Skin epidermis (tissue), 12 donors: ENCODE measurements at regions not wholly inside any gene's neighbourhood (a gene's known extent, or its start where the extent isn't known, plus 50 kb on each side); places are given as distances from the start of the nearest gene placed in this dataset.
A peak's percentile ranks its signal among the peaks of the same experiment; 100 is the strongest.

Experiments
- H3K27ac ChIP-seq, 21 experiments: fragments of 200-600 bp; sonication (generic) in 11 of 21; one replicate each; pipeline ENCODE4 v1.5.0; 2020; ENCODE audit warnings: mild to moderate bottlenecking in 3 of 21, inconsistent platforms in 2 of 21, moderate library complexity in 2 of 21
- H3K4me3 ChIP-seq, 7 experiments: fragments of 200-600 bp; sonication (generic) in 2 of 7; one replicate each; pipeline ENCODE4 v1.5.0; 2020; ENCODE audit warnings: inconsistent platforms in 2 of 7, mild to moderate bottlenecking in 2 of 7, moderate library complexity in 1 of 7

- H3K27ac ChIP-seq: no peak overlapping the region
Measured at GRCh38 chr16:74184839-74185238, 111.8 kb upstream of the PSMD7 start.

GRCh38 chr16:74183601-74184360 is 112.8 kb upstream of the PSMD7 start:
- Histone ChIP-seq H3K27ac (no peak overlapping the region), H3K4me3 (no peak overlapping the region)

More at GRCh38 chr16:74184839-74185238, 111.8 kb upstream of the PSMD7 start:
- no peak overlapping the region for H3K4me3 ChIP-seq

GRCh38 chr16:74169687-74170376 is 126.8 kb upstream of the PSMD7 start:
- no peak overlapping the region for H3K4me3 ChIP-seq

GRCh38 chr16:74169066-74169465 is 127.5 kb upstream of the PSMD7 start:
- Histone ChIP-seq H3K27ac (no peak overlapping the region), H3K4me3 (no peak overlapping the region)

More at GRCh38 chr16:74169687-74170376, 126.8 kb upstream of the PSMD7 start:
- peak overlapping the region in 3 of 21 experiments; percentile 22 to 63 (median 46) for H3K27ac ChIP-seq

- no peak overlapping the region for H3K27ac ChIP-seq
- no peak overlapping the region for H3K4me3 ChIP-seq
Measured at GRCh38 chr16:74168445-74168844, 128.2 kb upstream of the PSMD7 start.

- Histone ChIP-seq H3K27ac (no peak overlapping the region), H3K4me3 (no peak overlapping the region)
Measured at GRCh38 chr16:74166456-74166855, 130.2 kb upstream of the PSMD7 start.

- Histone ChIP-seq H3K4me3 (no peak overlapping the region), H3K27ac (no peak overlapping the region)
Measured at GRCh38 chr16:74165566-74166080, 131.0 kb upstream of the PSMD7 start.

GRCh38 chr16:74160759-74161158 is 135.9 kb upstream of the PSMD7 start:
- Histone ChIP-seq H3K4me3 (no peak overlapping the region), H3K27ac (no peak overlapping the region)

- H3K4me3 ChIP-seq: no peak overlapping the region
Measured at GRCh38 chr16:74153773-74154172, 142.8 kb upstream of the PSMD7 start.

GRCh38 chr16:74146643-74147042 is 150.0 kb upstream of the PSMD7 start:
- no peak overlapping the region for H3K4me3 ChIP-seq
- no peak overlapping the region for H3K27ac ChIP-seq

More at GRCh38 chr16:74153773-74154172, 142.8 kb upstream of the PSMD7 start:
- H3K27ac ChIP-seq: no peak overlapping the region

- Histone ChIP-seq H3K27ac (no peak overlapping the region), H3K4me3 (no peak overlapping the region)
Measured at GRCh38 chr16:74143171-74143570, 153.4 kb upstream of the PSMD7 start.

GRCh38 chr16:74141015-74141414 is 155.6 kb upstream of the PSMD7 start:
- H3K4me3 ChIP-seq: no peak overlapping the region
- no peak overlapping the region for H3K27ac ChIP-seq

GRCh38 chr16:74140557-74140956 is 156.1 kb upstream of the PSMD7 start:
- H3K27ac ChIP-seq: no peak overlapping the region
- H3K4me3 ChIP-seq: no peak overlapping the region

GRCh38 chr16:74123826-74124225 is 172.8 kb upstream of the PSMD7 start:
- no peak overlapping the region for H3K27ac ChIP-seq
- H3K4me3 ChIP-seq: no peak overlapping the region

GRCh38 chr16:74123195-74123594 is 173.4 kb upstream of the PSMD7 start:
- Histone ChIP-seq H3K27ac (no peak overlapping the region), H3K4me3 (no peak overlapping the region)

GRCh38 chr16:74117798-74118197 is 178.8 kb upstream of the PSMD7 start:
- Histone ChIP-seq H3K4me3 (no peak overlapping the region), H3K27ac (no peak overlapping the region)

GRCh38 chr16:74113545-74113944 is 183.1 kb upstream of the PSMD7 start:
- Histone ChIP-seq H3K27ac (no peak overlapping the region), H3K4me3 (no peak overlapping the region)

GRCh38 chr16:74111456-74111982 is 185.1 kb upstream of the PSMD7 start:
- Histone ChIP-seq H3K27ac (no peak overlapping the region), H3K4me3 (no peak overlapping the region)

- H3K4me3 ChIP-seq: no peak overlapping the region
Measured at GRCh38 chr16:74107795-74108610, 188.6 kb upstream of the PSMD7 start.

GRCh38 chr16:74104022-74104421 is 192.6 kb upstream of the PSMD7 start:
- no peak overlapping the region for H3K27ac ChIP-seq
- H3K4me3 ChIP-seq: no peak overlapping the region

More at GRCh38 chr16:74107795-74108610, 188.6 kb upstream of the PSMD7 start:
- H3K27ac ChIP-seq: peak overlapping the region in 1 of 21 experiments; percentile 2
